ENCODE measurements at regions not wholly inside any gene's neighbourhood (a gene's known extent, or its start where the extent isn't known, plus 50 kb on each side); places are given as distances from the start of the nearest gene placed in this dataset.

GRCh38 chr16:7976563-7976962 is 613.7 kb downstream of the TMEM114 start:
- no peaks in the 10 kb centered on the region for H3K79me2 ChIP-seq (ENCODE audit: control insufficient read depth, insufficient read depth, low read length)
- intact Hi-C loops (cut with micrococcal nuclease), result no loop called here
- TF ChIP-seq CTCF (IDR thresholded peaks at IDR 0.05) (no peak), EZH2 (IDR thresholded peaks at IDR 0.05; ENCODE audit: borderline replicate concordance, insufficient read depth, low read depth, low read length, poor library complexity, severe bottlenecking) (no peak)
- Mint-ChIP-seq H3K9me3 (ENCODE audit: insufficient read depth) (peaks cover 2% of the 10 kb centered on the region), H3K4me1 (no peaks in the 10 kb centered on the region), H3K27me3 (no peaks in the 10 kb centered on the region), H3K4me3 (no peak overlapping the region), H3K27ac (no peak overlapping the region)
- DNase-seq (no peak), ATAC-seq (ENCODE audit: low read depth) (no peak)
- no peak overlapping the region for H3K4me3 ChIP-seq (ENCODE audit: control extremely low read depth in 1 of 5, extremely low read depth in 1 of 5, insufficient read depth in 1 of 5, low read depth in 2 of 5, low read length in 4 of 5)
- no peaks in the 10 kb centered on the region for H3K27me3 ChIP-seq (replicated peaks in 1 of 4; ENCODE audit: control extremely low read depth in 1 of 4, control insufficient read depth in 3 of 4, insufficient read depth in 4 of 4, low read length in 3 of 4)
- H2AFZ ChIP-seq (ENCODE audit: insufficient read depth, low read depth, low read length, poor library complexity, severe bottlenecking), result no peak overlapping the region
- H3K9ac ChIP-seq (ENCODE audit: low read length), result no peak overlapping the region
- H3K4me2 ChIP-seq (replicated peaks; ENCODE audit: low read depth, low read length, poor library complexity, severe bottlenecking), result no peak overlapping the region
- POLR2A ChIA-PET, result no interaction called here
- peaks cover 0 to 4% (median 0%) of the 10 kb centered on the region in 3 donors for H3K9me3 ChIP-seq (ENCODE audit: control extremely low read depth in 1 of 3, control insufficient read depth in 2 of 3, insufficient read depth in 1 of 3, low read length in 2 of 3)
- CTCF ChIA-PET, result no interaction called here
- no peaks in the 10 kb centered on the region for H4K20me1 ChIP-seq (ENCODE audit: control insufficient read depth, insufficient read depth, low read length, poor library complexity, severe bottlenecking)
- H3K27ac ChIP-seq (ENCODE audit: low read length in 2 of 2), result no peak overlapping the region
- no peaks in the 10 kb centered on the region for H3K36me3 ChIP-seq (replicated peaks in 1 of 2; ENCODE audit: control extremely low read depth in 1 of 2, control insufficient read depth in 1 of 2, extremely low read depth in 1 of 2, insufficient read depth in 2 of 2, low read length in 1 of 2)
- no peaks in the 10 kb centered on the region for H3K4me1 ChIP-seq (ENCODE audit: control insufficient read depth in 2 of 2, insufficient read depth in 2 of 2, low read length in 2 of 2)

- Mint-ChIP-seq H3K27ac (no peak overlapping the region), H3K9me3 (ENCODE audit: insufficient read depth) (peaks cover 2% of the 10 kb centered on the region), H3K4me3 (no peak overlapping the region), H3K27me3 (no peaks in the 10 kb centered on the region), H3K4me1 (no peaks in the 10 kb centered on the region)
- no peaks in the 10 kb centered on the region for H3K36me3 ChIP-seq (replicated peaks in 1 of 2; ENCODE audit: control extremely low read depth in 1 of 2, control insufficient read depth in 1 of 2, extremely low read depth in 1 of 2, insufficient read depth in 2 of 2, low read length in 1 of 2)
- no peaks in the 10 kb centered on the region for H4K20me1 ChIP-seq (ENCODE audit: control insufficient read depth, insufficient read depth, low read length, poor library complexity, severe bottlenecking)
- 86% methylated on average over 1 of the region's 5 CpGs for WGBS (ENCODE audit: insufficient coverage)
- H3K4me2 ChIP-seq (replicated peaks; ENCODE audit: low read depth, low read length, poor library complexity, severe bottlenecking), result no peak overlapping the region
- POLR2A ChIA-PET, result no interaction called here
- H3K9ac ChIP-seq (ENCODE audit: low read length), result no peak overlapping the region
- ATAC-seq (ENCODE audit: low read depth), result no peak
- no peak for DNase-seq
- CTCF ChIA-PET, result no interaction called here
- no peaks in the 10 kb centered on the region for H3K79me2 ChIP-seq (ENCODE audit: control insufficient read depth, insufficient read depth, low read length)
- no peak overlapping the region for H3K4me3 ChIP-seq (ENCODE audit: control extremely low read depth in 1 of 5, extremely low read depth in 1 of 5, insufficient read depth in 1 of 5, low read depth in 2 of 5, low read length in 4 of 5)
- intact Hi-C loops (cut with micrococcal nuclease), result no loop called here
- H3K9me3 ChIP-seq (ENCODE audit: control extremely low read depth in 1 of 3, control insufficient read depth in 2 of 3, insufficient read depth in 1 of 3, low read length in 2 of 3), result peaks cover 0 to 4% (median 0%) of the 10 kb centered on the region in 3 donors
- H3K27ac ChIP-seq (ENCODE audit: low read length in 2 of 2), result no peak overlapping the region
- no peak overlapping the region for H2AFZ ChIP-seq (ENCODE audit: insufficient read depth, low read depth, low read length, poor library complexity, severe bottlenecking)
- H3K27me3 ChIP-seq (replicated peaks in 1 of 4; ENCODE audit: control extremely low read depth in 1 of 4, control insufficient read depth in 3 of 4, insufficient read depth in 4 of 4, low read length in 3 of 4), result no peaks in the 10 kb centered on the region
- H3K4me1 ChIP-seq (ENCODE audit: control insufficient read depth in 2 of 2, insufficient read depth in 2 of 2, low read length in 2 of 2), result no peaks in the 10 kb centered on the region
- no peak for TF ChIP-seq CTCF (IDR thresholded peaks at IDR 0.05)
These were observed 614.2 kb downstream of the TMEM114 start for GRCh38 chr16:7976125-7976524.
